COR-L47 (cell line): ENCODE measurements at regions not wholly inside any gene's neighbourhood (a gene's known extent, or its start where the extent isn't known, plus 50 kb on each side); places are given as distances from the start of the nearest gene placed in this dataset.

Source experiments
- DNase-seq: peaks from one replicate; lab custom pipeline; 2025; lab: John Stamatoyannopoulos, UW

GRCh38 chr16:72657164-72657563 lies 390.8 kb downstream of the ZFHX3 start:
- no peak for DNase-seq

- DNase-seq: no peak
Observed at GRCh38 chr16:72654535-72654934, 393.4 kb downstream of the ZFHX3 start.

GRCh38 chr16:72649254-72649944 lies 398.5 kb downstream of the ZFHX3 start:
- DNase-seq: no peak

GRCh38 chr16:72646615-72647014 lies 401.3 kb downstream of the ZFHX3 start:
- no peak for DNase-seq

- DNase-seq: no peak
Observed at GRCh38 chr16:72645538-72645937, 402.4 kb downstream of the ZFHX3 start.

GRCh38 chr16:72644911-72645310 lies 403.0 kb downstream of the ZFHX3 start:
- no peak for DNase-seq

GRCh38 chr16:72639494-72639893 lies 408.4 kb downstream of the ZFHX3 start:
- DNase-seq: no peak

GRCh38 chr16:72637306-72637705 lies 410.6 kb downstream of the ZFHX3 start:
- no peak for DNase-seq

GRCh38 chr16:72635694-72636093 lies 412.2 kb downstream of the ZFHX3 start:
- no peak for DNase-seq

- DNase-seq: no peak
Observed at GRCh38 chr16:72635104-72635503, 412.8 kb downstream of the ZFHX3 start.

GRCh38 chr16:72627182-72627896 lies 420.6 kb downstream of the ZFHX3 start:
- peak; percentile 8 for DNase-seq

- DNase-seq: no peak
Observed at GRCh38 chr16:72626623-72627022, 421.3 kb downstream of the ZFHX3 start.

GRCh38 chr16:72621651-72622050 lies 426.3 kb downstream of the ZFHX3 start:
- no peak for DNase-seq

- no peak for DNase-seq
Observed at GRCh38 chr16:72620853-72621252, 427.1 kb downstream of the ZFHX3 start.

GRCh38 chr16:72620348-72620747 lies 427.6 kb downstream of the ZFHX3 start:
- no peak for DNase-seq

- DNase-seq: no peak
Observed at GRCh38 chr16:72615856-72616255, 432.1 kb downstream of the ZFHX3 start.

- no peak for DNase-seq
Observed at GRCh38 chr16:72612718-72613117, 435.2 kb downstream of the ZFHX3 start.

GRCh38 chr16:72612256-72612655 lies 435.7 kb downstream of the ZFHX3 start:
- DNase-seq: no peak

GRCh38 chr16:72609933-72610332 lies 438.0 kb upstream of the PMFBP1 start:
- no peak for DNase-seq

- no peak for DNase-seq
Observed at GRCh38 chr16:72609066-72609465, 437.1 kb upstream of the PMFBP1 start.

GRCh38 chr16:72604375-72604774 lies 432.4 kb upstream of the PMFBP1 start:
- DNase-seq: no peak

GRCh38 chr16:72602499-72602898 lies 430.5 kb upstream of the PMFBP1 start:
- no peak for DNase-seq

GRCh38 chr16:72598696-72599095 lies 426.7 kb upstream of the PMFBP1 start:
- DNase-seq: no peak

GRCh38 chr16:72597938-72598337 lies 426.0 kb upstream of the PMFBP1 start:
- DNase-seq: no peak
